ENCODE measurements at regions not wholly inside any gene's neighbourhood (a gene's known extent, or its start where the extent isn't known, plus 50 kb on each side); places are given as distances from the start of the nearest gene placed in this dataset.

- Mint-ChIP-seq H3K27me3 (ENCODE audit: low read depth) (no peaks in the 10 kb centered on the region), H3K9me3 (ENCODE audit: low read depth) (no peaks in the 10 kb centered on the region), H3K4me3 (ENCODE audit: unreplicated experiment) (no peak overlapping the region), H3K27ac (ENCODE audit: unreplicated experiment) (no peak overlapping the region), H3K36me3 (ENCODE audit: low read depth) (no peaks in the 10 kb centered on the region), H3K4me1 (ENCODE audit: low read depth) (peaks cover 31% of the 10 kb centered on the region)
- TF ChIP-seq CTCF (IDR thresholded peaks at IDR 0.05), result no peak
- no peak for DNase-seq (ENCODE audit: low spot score)
Observed at GRCh38 chr14:22382395-22382794, 206.6 kb downstream of the DAD1 start.

- H3K27me3 Mint-ChIP-seq (ENCODE audit: low read depth), result peaks cover 3% of the 10 kb centered on the region
- peaks cover 29% of the 10 kb centered on the region for H3K4me1 Mint-ChIP-seq (ENCODE audit: low read depth)
- no peaks in the 10 kb centered on the region for H3K36me3 Mint-ChIP-seq (ENCODE audit: low read depth)
- H3K9me3 Mint-ChIP-seq (ENCODE audit: low read depth), result no peaks in the 10 kb centered on the region
- no peak for DNase-seq (ENCODE audit: low spot score)
- no peak for TF ChIP-seq CTCF (IDR thresholded peaks at IDR 0.05)
- no peak overlapping the region for H3K27ac Mint-ChIP-seq (ENCODE audit: unreplicated experiment)
- H3K4me3 Mint-ChIP-seq (ENCODE audit: unreplicated experiment), result no peak overlapping the region
Observed at GRCh38 chr14:22381766-22382165, 207.3 kb downstream of the DAD1 start.

DNA sequence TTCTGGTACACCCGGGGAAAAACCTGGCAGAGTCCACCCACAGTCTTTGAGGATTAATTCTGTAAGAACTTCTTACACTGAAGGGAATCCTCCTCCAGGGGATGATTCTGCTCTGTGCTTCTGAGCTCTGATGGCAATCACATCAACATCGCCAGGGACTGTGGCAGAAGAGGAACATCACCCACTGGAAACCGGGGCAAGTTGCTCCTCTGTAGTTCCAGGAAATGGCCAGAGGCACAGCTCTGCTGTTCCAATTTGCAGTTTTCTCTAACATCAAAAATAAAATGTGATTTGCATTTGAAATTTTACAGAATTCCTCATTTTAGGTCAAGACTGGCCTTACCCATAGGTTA is 207.6 kb downstream of the DAD1 start:
- peaks cover 29% of the 10 kb centered on the region for H3K4me1 Mint-ChIP-seq (ENCODE audit: low read depth)

GRCh38 chr14:22380571-22381407 is 208.2 kb downstream of the DAD1 start:
- no peak for DNase-seq (ENCODE audit: low spot score)
- Mint-ChIP-seq H3K36me3 (ENCODE audit: low read depth) (no peaks in the 10 kb centered on the region), H3K9me3 (ENCODE audit: low read depth) (no peaks in the 10 kb centered on the region), H3K4me3 (ENCODE audit: unreplicated experiment) (peak overlapping the region; percentile 48), H3K27ac (ENCODE audit: unreplicated experiment) (peak overlapping the region; percentile 93), H3K4me1 (ENCODE audit: low read depth) (peaks cover 29% of the 10 kb centered on the region), H3K27me3 (ENCODE audit: low read depth) (peaks cover 3% of the 10 kb centered on the region)
- no peak for TF ChIP-seq CTCF (IDR thresholded peaks at IDR 0.05)

More for the DNA sequence above, 207.6 kb downstream of the DAD1 start:
- Mint-ChIP-seq H3K36me3 (ENCODE audit: low read depth) (no peaks in the 10 kb centered on the region), H3K4me3 (ENCODE audit: unreplicated experiment) (peak overlapping the region; percentile 5), H3K27me3 (ENCODE audit: low read depth) (peaks cover 3% of the 10 kb centered on the region), H3K9me3 (ENCODE audit: low read depth) (no peaks in the 10 kb centered on the region), H3K27ac (ENCODE audit: unreplicated experiment) (peak overlapping the region; percentile 93)
- no peak for DNase-seq (ENCODE audit: low spot score)
- no peak for TF ChIP-seq CTCF (IDR thresholded peaks at IDR 0.05)

- peaks cover 29% of the 10 kb centered on the region for H3K4me1 Mint-ChIP-seq (ENCODE audit: low read depth)
- TF ChIP-seq CTCF (IDR thresholded peaks at IDR 0.05), result no peak
- no peaks in the 10 kb centered on the region for H3K9me3 Mint-ChIP-seq (ENCODE audit: low read depth)
- H3K4me3 Mint-ChIP-seq (ENCODE audit: unreplicated experiment), result no peak overlapping the region
- H3K27ac Mint-ChIP-seq (ENCODE audit: unreplicated experiment), result peak overlapping the region; percentile 93
- peaks cover 3% of the 10 kb centered on the region for H3K27me3 Mint-ChIP-seq (ENCODE audit: low read depth)
- DNase-seq (ENCODE audit: low spot score), result no peak
- H3K36me3 Mint-ChIP-seq (ENCODE audit: low read depth), result no peaks in the 10 kb centered on the region
Observed at GRCh38 chr14:22379727-22380126, 209.3 kb downstream of the DAD1 start.
